ENCODE measurements at regions not wholly inside any gene's neighbourhood (a gene's known extent, or its start where the extent isn't known, plus 50 kb on each side); places are given as distances from the start of the nearest gene placed in this dataset.

GRCh38 chr2:107545066-107545465, 281.6 kb upstream of the RGPD4 start:
- no peak for DNase-seq (ENCODE audit: low read depth)
- no peak for TF ChIP-seq CTCF (IDR thresholded peaks at IDR 0.05; ENCODE audit: control insufficient read depth, insufficient read depth, low read depth, low read length, missing control alignments)
- H3K4me3 ChIP-seq (ENCODE audit: control insufficient read depth, low read depth, low read length) = no peak overlapping the region

DNA sequence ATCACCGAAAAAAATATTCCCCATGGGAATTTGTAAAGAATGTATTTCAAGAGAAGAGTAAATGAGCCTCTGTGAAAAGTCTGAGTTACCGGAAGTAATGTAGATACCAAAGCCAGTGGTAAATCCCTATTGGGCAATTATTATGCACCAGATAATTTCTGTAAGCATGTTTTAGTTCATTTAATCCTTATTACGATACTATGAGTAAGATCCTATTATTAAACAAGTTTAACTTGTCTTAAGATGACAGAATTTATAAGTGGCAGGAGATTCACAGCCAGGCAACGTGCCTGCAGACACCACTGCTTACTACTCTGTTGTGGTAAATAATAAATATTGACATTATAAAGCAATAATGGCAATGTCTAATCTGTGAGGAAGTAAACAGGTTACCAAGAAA, 280.8 kb upstream of the RGPD4 start:
- DNase-seq (ENCODE audit: low read depth) = no peak
- H3K4me3 ChIP-seq (ENCODE audit: control insufficient read depth, low read depth, low read length) = no peak overlapping the region
- TF ChIP-seq CTCF (IDR thresholded peaks at IDR 0.05; ENCODE audit: control insufficient read depth, insufficient read depth, low read depth, low read length, missing control alignments) = no peak

DNA sequence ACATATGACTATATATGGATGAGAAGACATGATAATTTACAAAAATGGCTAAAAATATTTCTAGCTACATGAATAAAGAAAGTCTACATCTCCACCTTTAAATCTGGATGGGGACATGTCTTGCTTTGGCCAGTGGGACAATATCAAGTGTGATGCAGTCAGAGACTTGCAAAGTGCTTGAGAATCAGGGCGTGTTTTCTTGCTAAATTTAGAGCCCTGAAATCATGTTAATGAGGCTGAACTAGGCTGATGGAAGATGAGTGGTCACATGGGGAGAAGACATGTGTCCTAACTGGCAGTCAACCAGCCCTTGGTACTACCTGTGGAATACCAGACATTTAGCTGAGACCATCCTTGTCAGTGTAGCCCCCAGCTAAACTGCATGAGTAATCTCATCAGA, 278.5 kb upstream of the RGPD4 start:
- DNase-seq (ENCODE audit: low read depth) = no peak
- no peak for TF ChIP-seq CTCF (IDR thresholded peaks at IDR 0.05; ENCODE audit: control insufficient read depth, insufficient read depth, low read depth, low read length, missing control alignments)
- H3K4me3 ChIP-seq (ENCODE audit: control insufficient read depth, low read depth, low read length) = no peak overlapping the region

GRCh38 chr2:107553046-107553445, 273.6 kb upstream of the RGPD4 start:
- no peak for TF ChIP-seq CTCF (IDR thresholded peaks at IDR 0.05; ENCODE audit: control insufficient read depth, insufficient read depth, low read depth, low read length, missing control alignments)
- no peak for DNase-seq (ENCODE audit: low read depth)
- no peak overlapping the region for H3K4me3 ChIP-seq (ENCODE audit: control insufficient read depth, low read depth, low read length)

DNA sequence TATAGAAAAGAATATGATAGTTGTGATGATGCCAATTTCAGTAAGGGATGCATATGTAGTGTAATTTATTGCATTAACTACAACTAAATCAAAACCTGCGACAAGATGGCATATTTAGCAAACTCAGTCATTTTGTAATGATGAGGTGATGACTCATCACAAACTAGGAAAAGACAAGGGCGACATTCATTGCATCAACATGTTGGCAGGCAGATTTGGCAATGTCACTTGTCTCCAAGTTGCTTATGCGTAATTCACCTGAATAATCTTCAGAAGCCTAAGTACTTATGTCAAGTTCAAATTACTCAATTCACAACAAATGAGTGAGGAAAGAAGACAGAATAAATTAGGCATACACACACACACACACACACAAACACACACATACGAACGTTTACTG, 273.2 kb upstream of the RGPD4 start:
- no peak for TF ChIP-seq CTCF (IDR thresholded peaks at IDR 0.05; ENCODE audit: control insufficient read depth, insufficient read depth, low read depth, low read length, missing control alignments)
- no peak for DNase-seq (ENCODE audit: low read depth)
- no peak overlapping the region for H3K4me3 ChIP-seq (ENCODE audit: control insufficient read depth, low read depth, low read length)

GRCh38 chr2:107556038-107556627, 270.6 kb upstream of the RGPD4 start:
- H3K4me3 ChIP-seq (ENCODE audit: control insufficient read depth, low read depth, low read length) = no peak overlapping the region
- TF ChIP-seq CTCF (IDR thresholded peaks at IDR 0.05; ENCODE audit: control insufficient read depth, insufficient read depth, low read depth, low read length, missing control alignments) = no peak
- no peak for DNase-seq (ENCODE audit: low read depth)

DNA sequence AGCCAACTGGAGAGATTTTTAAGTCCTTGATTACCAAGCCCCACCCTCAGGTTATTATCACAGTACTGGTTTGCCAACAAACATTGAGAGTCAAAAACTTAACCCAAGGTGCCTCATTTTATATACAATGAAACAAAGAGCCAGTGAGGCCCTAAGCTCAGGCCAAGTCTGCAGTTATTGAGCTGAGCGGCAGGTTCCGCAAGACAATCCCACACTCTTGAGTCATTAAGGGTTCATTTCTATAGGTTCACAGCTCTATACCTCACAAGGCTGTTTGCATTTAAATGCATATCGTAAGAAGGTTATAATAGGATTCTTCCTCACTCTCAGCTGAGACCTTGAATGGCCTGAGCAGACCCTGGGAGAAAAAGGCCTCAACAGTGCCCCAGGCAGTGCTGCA, 268.4 kb upstream of the RGPD4 start:
- H3K4me3 ChIP-seq (ENCODE audit: control insufficient read depth, low read depth, low read length) = no peak overlapping the region
- no peak for DNase-seq (ENCODE audit: low read depth)
- TF ChIP-seq CTCF (IDR thresholded peaks at IDR 0.05; ENCODE audit: control insufficient read depth, insufficient read depth, low read depth, low read length, missing control alignments) = no peak

Measured in AG09309 (cell line).